H1 (cell line): ENCODE measurements at regions not wholly inside any gene's neighbourhood (a gene's known extent, or its start where the extent isn't known, plus 50 kb on each side); places are given as distances from the start of the nearest gene placed in this dataset.

Experiments used
- RXRA ChIP-seq: IDR thresholded peaks from 2 replicates; pipeline ENCODE4 v1.6.1; 2011; ENCODE audit warnings: low read depth, mild to moderate bottlenecking, low read length, moderate library complexity; ENCODE audit not compliant: insufficient read depth

DNA sequence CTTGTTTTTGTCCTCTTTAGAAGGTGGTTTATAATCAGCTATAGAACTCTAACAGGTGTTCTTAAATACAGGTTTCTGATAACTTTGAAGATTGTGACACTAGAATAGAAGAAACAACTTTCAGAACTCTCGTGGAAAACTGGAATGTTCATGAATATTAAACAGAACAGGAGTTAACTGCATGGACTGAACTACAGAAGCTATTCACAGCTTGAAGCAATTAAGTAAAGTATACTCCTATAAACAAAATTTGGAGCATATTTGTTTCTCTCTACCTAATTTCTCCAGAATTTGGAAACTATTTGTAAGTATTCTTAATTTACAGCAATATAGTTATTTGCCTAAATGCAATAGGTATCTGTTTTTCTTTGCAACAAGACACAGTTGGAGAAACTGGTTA, 824.8 kb downstream of the ADGRL2 start (continued):
- no peak for TF ChIP-seq RXRA
- TF ChIP-seq, all 59 proteins: peak for 0
